HG03520 (cell line): ENCODE measurements at regions not wholly inside any gene's neighbourhood (a gene's known extent, or its start where the extent isn't known, plus 50 kb on each side); places are given as distances from the start of the nearest gene placed in this dataset.
"Not testable (repeated sequence)": the region's sequence is repeated elsewhere in the genome, so short reads cannot be mapped to it uniquely, and the experiment has no call there.

Experiments
- ATAC-seq: cut with Tn5 transposase; IDR thresholded peaks from one replicate; pipeline ENCODE4 v1.9.1; 2021; ENCODE audit warnings: mild to moderate bottlenecking, moderate library complexity; ENCODE audit not compliant: unreplicated experiment

DNA sequence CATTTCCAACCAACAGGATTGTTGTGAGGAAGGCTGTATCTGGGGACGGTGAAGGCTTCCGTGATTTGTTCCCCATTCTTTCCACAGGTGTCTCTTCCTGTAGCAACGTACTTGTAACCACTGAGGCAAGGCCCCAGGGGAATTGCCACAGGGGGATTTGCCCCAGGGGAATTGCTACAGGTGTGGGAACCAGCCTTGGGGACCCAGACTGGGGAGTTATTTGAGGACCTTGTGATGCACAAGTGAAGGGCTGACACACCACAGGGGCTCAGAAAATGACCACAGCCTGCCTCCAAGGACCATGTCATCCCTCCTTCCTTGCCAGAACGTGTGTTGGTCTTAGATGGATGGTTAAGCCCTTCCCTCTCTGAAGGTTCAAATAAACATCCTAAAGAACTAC is 131.4 kb upstream of the RGS6 start:
- no peak for ATAC-seq

DNA sequence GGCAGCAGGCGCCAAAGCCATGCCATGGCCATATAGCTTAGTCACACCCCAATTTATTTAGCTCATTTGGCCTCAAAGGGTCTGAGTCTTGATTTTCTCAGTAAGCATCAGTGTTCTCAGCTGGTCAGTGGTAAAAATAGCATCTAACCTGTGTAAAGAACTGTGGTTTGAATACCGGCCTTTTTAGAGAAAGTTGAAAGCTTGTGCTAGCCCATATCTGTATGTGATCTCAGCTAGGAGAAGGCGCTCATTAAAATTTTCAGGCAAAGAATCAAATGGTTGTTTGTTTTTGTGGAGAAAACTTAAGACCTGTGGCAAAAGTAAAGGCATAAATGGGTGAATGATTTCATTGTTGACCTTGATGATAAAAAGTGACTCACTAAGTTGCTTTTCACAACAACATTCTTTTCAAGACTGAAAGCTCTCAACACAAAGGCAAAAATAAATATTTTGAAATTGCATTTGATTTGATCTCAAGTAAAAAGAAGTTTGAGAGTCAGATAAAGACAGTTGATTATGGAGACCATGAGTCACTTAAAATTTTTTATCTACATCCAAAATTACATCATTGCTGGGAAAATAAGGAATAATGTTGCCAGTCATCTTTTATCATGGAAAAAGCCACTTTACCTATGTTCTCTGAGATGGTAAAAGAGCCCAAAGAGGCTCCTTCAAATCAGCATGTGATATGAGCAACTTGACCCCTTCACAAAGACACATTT is 128.5 kb upstream of the RGS6 start:
- ATAC-seq = no peak

DNA sequence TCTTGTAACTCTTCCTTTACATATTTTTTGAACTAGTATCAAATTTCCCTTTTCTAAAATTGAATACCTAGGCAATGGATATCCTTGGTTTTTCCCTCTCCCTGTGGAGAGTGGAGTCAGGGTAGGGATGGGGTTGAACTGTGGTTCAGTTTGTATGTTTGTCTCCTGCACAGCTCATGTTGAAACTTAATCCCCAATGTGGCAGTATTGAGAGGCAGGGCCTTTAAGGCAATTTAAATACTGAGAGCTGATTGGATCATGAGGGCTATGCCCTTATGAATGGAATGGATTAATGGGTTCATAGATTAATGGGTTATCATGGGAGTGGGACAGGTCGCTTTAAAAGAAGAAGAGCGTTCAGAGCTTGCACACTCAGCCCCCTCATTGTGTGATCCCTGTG is 127.2 kb upstream of the RGS6 start:
- no peak for ATAC-seq

- not testable (repeated sequence) for ATAC-seq
Measured at GRCh38 chr14:71807049-71807448, 125.2 kb upstream of the RGS6 start.

DNA sequence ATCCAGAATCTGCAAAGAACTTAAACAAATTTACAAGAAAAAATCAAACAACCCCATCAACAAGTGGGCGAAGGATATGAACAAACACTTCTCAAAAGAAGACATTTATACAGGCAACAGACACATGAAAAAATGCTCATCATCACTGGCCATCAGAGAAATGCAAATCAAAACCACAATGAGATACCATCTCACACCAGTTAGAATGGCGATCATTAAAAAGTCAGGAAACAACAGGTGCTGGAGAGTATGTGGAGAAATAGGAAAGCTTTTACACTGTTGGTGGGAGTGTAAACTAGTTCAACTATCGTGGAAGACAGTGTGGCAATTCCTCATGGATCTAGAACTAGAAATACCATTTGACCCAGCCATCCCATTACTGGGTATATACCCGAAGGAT is 121.4 kb upstream of the RGS6 start:
- not testable (repeated sequence) for ATAC-seq

- no peak for ATAC-seq
Measured at GRCh38 chr14:71812693-71813092, 119.5 kb upstream of the RGS6 start.

DNA sequence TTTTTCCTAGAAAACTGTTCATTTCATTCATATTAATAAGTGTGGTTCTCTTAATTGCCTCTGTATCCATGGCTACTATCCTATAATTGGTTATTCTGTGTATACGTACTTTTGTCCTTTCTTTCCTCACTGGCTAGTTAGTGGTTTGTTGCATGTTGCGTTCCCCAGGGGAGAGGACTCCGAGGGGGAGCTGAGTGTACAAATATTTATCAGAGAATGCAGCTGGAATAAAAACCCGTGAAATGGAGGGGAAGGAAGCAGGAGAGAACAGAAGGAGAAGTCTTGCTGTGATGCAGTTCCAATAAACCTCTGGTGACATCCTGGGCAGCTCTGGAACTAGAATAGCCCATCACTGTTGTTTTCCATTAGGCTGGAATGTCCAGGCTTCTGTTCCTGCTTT is 117.1 kb upstream of the RGS6 start:
- ATAC-seq = no peak

- no peak for ATAC-seq
Measured at GRCh38 chr14:71824816-71825215, 107.4 kb upstream of the RGS6 start.

DNA sequence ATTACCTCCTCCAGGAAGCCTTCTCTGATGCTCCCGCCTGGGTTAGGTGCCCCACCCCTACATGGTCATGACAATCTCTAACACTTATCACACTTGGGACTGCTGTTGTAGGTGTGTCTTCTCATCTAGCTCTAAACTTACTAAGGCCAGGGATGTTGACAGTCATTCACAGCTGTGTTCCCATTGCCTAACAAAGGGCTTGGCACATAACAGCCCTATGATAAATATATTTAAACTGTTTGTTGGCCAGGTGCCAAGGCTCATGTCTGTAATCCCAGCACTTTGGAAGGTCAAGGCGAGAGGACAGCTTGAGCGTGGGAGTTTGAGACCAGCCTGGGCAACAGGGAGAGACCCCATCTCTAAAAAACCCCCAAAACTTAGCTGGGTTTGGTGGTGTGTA is 98.8 kb upstream of the RGS6 start:
- ATAC-seq = no peak

- no peak for ATAC-seq
Measured at GRCh38 chr14:71834284-71835204, 97.7 kb upstream of the RGS6 start.

- ATAC-seq = no peak
Measured at GRCh38 chr14:71852181-71852580, 80.0 kb upstream of the RGS6 start.

GRCh38 chr14:71855399-71856036 is 76.7 kb upstream of the RGS6 start:
- no peak for ATAC-seq

- no peak for ATAC-seq
Measured at GRCh38 chr14:71856199-71856919, 75.9 kb upstream of the RGS6 start.

DNA sequence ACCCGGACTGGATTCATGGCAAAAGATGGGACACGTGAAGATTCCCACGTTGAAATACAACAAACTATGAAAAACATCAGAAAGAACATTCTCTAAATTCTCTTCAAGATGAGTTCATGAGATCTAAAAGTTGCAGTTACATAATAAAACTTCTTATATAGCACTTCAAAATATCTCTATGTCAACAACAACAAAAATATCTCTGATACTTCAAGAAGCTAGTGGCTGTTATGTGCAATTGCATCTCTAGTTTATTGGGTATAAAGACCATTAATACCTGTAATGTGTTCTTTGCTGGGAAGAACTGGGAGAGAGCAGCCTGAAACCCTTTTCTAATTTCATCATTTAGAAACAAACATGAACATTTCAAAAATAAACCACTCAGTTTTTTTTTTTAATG is 69.2 kb upstream of the RGS6 start:
- ATAC-seq = no peak

DNA sequence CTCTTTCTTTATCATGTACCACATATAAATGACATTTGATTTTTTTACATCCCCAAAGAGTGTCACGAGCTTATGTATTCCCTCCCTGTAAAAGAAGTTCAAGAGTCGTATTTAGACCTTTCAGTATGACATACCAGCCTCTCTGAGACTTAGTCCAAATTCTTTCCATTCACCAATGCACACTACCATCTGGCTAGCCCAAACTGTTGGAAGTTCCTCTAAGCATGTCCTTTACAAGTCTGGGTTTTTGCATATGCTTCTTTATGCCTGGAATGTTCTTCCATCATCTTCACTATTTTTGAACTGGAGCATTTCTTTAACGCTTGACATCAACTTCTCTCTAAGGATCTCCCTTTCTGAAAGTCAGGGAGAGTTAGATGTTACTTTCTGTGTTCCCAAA is 68.5 kb upstream of the RGS6 start:
- ATAC-seq = no peak
